NCI-H748 (cell line): ENCODE measurements at regions not wholly inside any gene's neighbourhood (a gene's known extent, or its start where the extent isn't known, plus 50 kb on each side); places are given as distances from the start of the nearest gene placed in this dataset.

Experiments
- DNase-seq: peaks from one replicate; lab custom pipeline; 2025; ENCODE audit not compliant: unreplicated experiment; lab: John Stamatoyannopoulos, UW

- DNase-seq, result no peak
These were observed 75.4 kb upstream of the ARHGEF7 start for GRCh38 chr13:111039735-111040134.

DNA sequence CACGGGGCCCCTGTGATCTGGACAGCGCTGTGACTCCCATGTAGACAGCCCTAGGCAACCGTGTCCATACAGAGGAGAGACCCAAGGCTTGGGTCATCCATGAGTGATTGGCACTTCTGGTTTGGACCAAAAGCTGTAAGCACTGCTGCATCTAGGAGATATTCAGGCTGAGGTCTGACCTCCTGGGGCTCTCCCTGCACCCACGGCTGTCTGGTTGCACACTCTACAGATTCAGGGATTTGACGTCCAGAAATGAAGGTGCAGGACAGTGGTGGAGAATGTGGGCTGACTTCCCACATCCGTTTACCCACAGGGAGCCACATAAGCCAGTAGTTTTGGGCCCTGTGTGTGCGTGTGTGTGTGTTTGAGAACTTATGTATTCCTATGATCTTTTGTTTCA, 76.2 kb upstream of the ARHGEF7 start:
- DNase-seq, result no peak

DNA sequence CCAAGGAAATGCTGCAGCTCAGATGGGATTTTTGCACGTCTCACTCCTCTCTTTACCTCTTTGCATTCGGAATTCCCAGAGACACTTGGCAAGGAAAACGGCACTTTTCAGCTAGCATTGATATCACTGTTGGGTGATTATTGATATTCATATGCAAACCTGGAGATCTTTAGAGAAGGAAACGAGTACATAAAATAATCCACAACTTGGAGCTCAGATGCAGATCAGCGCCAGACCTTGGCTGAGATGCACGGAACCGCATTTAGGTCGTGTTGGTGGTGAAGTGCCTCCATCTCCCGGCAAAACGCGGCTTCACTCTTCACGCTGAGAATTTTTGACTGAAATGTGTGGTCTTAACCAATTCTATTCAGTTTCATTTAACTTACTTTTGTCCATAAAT, 77.2 kb upstream of the ARHGEF7 start:
- no peak for DNase-seq

DNA sequence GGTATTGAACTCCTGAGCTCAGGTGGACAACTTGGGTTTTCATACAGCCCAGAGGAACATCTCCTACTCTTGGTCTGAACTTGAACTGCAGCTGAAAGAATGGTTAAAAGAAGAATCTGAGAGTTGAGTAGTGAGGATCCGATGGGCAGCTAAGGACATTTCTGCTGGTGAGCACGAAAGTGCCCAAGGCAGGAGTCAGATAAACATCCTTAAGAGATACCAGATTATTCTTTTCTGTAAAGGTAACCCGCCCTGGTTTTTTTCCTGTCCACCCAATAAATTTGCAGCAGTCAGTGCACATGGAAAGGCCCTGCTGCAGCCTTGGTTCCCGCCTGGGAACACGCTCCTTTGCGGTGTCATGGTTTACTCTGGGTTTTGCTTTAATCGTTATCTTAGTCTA, 78.4 kb upstream of the ARHGEF7 start:
- DNase-seq, result no peak

DNA sequence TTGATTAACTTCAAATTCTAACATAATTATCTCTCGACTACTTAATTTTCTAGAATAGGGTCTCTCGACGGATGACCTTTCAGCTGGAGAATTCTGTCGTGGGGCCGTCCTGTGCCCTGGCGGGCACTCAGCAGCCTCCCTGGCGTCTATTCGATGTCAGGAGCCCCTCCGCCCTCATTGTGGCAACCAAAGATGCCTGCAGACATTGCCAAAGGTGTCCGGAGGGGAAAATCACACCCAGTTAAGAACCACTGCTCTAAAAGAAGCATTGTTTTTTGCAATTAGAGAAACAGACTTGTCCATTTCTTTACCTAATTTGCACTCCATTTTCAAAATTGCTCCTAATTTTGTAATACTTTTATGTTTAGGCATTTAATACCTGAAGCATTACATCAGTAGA, 79.2 kb upstream of the ARHGEF7 start:
- DNase-seq, result no peak

DNA sequence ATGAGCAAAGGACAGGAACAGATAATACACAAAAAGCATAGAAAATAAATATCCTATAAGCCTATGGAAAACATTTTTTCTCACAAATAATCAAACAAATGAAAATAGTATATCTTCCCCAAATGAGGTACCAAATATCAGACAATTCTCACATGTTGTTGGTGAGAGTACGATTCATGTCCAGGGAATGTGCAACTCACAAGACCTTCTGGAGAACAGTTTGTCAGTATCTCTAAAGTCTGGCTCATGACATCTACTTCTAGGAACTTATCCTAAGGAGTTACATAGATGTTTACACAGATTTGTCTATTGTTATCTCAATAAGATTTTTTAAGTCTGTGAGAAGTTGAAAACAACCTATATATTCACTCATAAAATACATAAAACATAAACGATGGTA, 80.3 kb upstream of the ARHGEF7 start:
- DNase-seq, result no peak

GRCh38 chr13:111033172-111034130, 81.7 kb upstream of the ARHGEF7 start:
- no peak for DNase-seq

DNA sequence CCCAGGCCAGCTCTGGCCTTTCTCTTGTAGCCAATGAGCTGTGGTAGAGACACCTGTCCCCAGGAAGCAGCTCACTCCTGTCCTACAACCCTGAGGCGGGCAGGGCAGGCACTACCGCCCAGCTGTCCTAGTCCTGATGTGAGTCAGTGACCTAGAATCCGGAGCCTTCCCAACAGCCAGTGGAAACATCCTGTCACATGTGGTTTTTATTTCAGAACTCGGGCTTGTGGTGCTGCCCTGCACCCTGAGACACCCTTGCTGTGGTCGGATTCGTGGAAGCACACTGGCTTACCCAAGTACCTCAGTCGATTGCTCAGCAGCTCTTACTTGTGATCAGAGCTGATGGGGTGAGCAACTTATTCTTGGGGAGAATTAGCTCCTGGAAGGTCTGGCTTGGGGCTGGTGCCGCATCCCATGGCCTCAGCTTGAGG, 83.6 kb upstream of the ARHGEF7 start:
- DNase-seq, result no peak

DNA sequence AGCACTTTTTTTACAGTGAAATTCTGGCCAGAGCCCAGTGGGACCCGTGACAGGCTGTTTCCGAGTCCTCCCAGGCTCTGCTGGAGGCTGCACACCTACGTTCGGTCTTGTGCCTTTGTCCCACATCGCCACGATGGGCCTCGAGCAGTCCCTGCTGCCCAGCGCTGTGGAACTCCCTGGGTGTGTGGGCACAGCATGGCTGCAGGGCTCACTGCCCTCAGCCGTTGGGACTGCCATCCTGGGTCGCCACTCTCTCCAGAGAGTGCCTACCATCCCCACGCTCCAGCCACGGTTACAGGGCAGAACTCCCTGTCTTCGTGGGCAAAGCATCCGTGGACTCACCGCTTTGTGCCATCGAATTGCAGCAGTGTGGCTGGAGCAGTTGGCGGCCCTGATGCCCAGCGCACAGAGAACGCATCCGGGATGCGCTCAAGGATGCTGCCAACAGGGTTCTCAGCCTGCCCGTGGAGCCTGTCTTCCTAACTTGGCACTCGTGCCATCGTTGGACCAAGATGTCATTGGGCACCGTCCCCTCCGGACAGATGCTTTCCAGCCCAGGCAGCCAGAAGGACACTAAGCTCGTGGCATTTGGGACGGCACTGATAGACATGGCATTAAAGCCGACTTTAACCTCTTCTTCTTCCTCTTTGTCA, 85.0 kb upstream of the ARHGEF7 start:
- DNase-seq, result no peak

- no peak for DNase-seq
These were observed 87.4 kb upstream of the ARHGEF7 start for GRCh38 chr13:111027458-111028439.

DNA sequence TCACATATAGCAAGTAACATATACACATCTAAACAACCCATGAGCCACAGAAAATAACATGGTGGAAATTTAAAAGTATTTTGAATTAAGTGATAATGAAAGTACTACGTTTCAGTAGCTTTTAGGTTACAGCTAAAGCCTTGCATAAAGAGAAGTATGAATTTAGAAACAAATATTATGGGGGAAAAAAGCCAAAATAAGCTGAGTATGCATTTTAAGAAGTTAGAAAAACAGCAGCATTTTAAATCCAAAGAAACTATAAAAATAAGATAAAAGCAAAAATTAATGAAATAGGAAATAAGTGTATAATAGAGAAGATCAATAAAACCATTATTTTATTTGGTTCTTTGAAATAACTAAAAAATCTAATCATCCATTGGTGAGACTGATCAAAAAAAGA, 89.8 kb upstream of the ARHGEF7 start:
- DNase-seq, result no peak

DNA sequence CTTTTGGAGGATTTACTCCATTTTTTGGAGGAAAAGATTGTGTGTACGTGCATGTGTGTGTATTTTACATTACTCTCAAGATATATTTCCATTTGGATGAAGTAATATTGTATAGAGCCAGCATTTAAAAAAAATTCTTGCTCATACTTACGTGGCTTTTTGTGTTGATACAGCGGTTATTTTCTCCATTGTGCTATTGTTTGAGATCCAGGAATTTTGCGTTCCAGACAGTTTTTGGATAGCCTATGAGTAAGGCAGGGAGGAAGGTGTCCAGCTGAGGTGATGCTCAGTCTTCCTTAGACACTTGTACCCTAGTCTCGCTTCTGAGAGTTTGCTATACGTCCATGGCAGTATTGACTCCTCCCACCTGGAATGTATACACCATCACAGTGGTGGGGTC, 92.2 kb upstream of the ARHGEF7 start:
- no peak for DNase-seq

GRCh38 chr13:111022241-111022640, 92.9 kb upstream of the ARHGEF7 start:
- no peak for DNase-seq

DNA sequence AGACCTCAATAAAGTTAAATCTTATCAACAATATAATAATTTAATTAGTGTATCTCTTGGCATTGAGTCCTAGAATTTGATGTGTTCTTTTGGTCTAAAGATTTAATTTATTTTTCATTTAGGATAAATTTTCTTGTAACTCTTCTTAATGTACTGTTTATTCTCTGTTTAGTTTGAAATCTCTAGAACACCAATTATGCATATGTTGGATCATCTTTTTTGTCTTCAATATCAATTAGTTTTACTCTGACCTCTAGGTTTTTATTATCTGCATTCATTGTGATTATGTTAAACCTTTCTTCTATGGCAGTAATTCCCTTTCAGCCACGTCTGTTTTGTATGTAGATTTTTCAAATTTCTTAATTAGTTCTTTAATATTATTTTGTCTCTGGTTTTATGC, 93.8 kb upstream of the ARHGEF7 start:
- no peak for DNase-seq

GRCh38 chr13:111020546-111020945, 94.6 kb upstream of the ARHGEF7 start:
- DNase-seq, result no peak

GRCh38 chr13:111020021-111020420, 95.1 kb upstream of the ARHGEF7 start:
- DNase-seq, result no peak

DNA sequence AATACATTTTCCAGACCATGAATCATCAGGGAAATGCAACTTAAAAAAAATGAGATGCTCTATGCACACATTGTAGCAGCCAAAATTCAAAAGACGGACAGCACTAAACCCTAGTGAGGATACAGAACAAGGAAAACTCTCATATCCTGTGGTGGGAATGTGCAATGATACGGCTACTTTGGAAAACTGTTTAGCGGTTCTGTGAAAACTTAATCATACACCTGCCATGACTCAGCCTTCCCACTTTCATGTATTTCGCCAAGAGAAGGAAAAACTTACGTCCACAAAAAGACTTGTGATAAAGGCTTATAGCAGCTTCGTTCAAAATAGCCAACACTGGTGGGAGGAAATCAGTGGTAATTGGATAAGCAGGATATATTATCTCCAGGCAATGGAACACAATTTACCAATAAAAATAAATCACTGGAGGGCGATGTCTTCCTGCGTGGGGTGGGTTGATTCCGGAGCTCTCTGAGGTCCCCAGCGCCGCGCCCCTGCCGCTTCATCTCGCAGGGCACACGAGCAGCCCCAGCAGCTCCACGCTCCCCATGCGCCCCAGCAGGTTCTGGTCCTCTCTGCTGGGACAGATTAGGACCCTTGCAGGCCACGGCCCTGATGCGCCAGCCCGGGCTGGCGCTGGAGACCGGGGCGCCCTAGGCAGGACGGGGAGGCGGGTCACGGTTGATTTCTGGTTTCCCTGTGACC, 97.2 kb upstream of the ARHGEF7 start:
- no peak for DNase-seq

DNA sequence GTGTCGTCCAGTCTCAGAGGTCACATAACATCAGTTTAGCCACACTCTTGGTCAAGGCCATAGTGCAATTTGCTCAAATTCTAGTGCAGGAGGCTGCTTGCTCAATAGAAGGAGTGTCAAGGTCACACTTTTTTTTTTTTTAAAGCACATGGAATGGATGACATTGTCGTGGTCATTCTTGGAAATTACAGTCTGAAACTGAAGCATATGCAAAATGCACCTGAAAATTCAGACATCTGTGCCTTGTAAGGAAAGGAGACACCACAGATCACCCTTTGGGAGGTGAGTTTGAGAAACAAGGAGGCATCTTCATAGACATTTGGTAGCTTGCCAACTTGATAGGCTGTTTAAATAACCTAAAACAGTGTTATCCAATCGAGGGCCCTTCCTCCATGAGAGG, 98.3 kb upstream of the ANKRD10 start:
- no peak for DNase-seq

GRCh38 chr13:111011899-111012298, 97.0 kb upstream of the ANKRD10 start:
- DNase-seq, result no peak

DNA sequence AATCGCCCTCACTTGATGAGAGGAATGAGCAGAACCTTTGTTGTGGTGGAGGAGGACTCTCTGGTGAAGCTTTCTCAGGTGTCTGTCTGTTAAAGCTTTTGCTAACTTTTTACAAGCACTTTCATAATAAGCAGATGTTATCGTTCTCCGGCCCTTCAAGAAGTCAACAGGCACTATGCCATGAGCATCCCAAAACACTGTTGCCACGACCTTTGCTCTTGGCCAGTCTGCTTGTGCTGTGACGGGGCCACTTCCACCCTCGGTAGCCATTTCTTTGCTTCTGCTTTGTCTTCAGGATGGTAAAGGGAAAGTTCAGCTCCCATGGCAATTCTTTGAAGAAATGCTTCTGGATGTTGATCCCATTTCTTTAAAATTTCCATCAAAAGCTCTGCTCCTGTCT, 93.5 kb upstream of the ANKRD10 start:
- no peak for DNase-seq

GRCh38 chr13:111007209-111007608, 92.3 kb upstream of the ANKRD10 start:
- DNase-seq, result no peak
